ENCODE measurements at regions not wholly inside any gene's neighbourhood (a gene's known extent, or its start where the extent isn't known, plus 50 kb on each side); places are given as distances from the start of the nearest gene placed in this dataset.

GRCh38 chr2:2662037-2662846, 331.2 kb upstream of the MYT1L start:
- H3K36me3 Mint-ChIP-seq (ENCODE audit: low read depth) = no peaks in the 10 kb centered on the region
- H3K27me3 Mint-ChIP-seq (ENCODE audit: low read depth) = no peaks in the 10 kb centered on the region
- TF ChIP-seq, protein P1, sequence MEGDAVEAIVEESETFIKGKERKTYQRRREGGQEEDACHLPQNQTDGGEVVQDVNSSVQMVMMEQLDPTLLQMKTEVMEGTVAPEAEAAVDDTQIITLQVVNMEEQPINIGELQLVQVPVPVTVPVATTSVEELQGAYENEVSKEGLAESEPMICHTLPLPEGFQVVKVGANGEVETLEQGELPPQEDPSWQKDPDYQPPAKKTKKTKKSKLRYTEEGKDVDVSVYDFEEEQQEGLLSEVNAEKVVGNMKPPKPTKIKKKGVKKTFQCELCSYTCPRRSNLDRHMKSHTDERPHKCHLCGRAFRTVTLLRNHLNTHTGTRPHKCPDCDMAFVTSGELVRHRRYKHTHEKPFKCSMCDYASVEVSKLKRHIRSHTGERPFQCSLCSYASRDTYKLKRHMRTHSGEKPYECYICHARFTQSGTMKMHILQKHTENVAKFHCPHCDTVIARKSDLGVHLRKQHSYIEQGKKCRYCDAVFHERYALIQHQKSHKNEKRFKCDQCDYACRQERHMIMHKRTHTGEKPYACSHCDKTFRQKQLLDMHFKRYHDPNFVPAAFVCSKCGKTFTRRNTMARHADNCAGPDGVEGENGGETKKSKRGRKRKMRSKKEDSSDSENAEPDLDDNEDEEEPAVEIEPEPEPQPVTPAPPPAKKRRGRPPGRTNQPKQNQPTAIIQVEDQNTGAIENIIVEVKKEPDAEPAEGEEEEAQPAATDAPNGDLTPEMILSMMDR (conservative IDR thresholded peaks at IDR 0.05) = no peak
- H3K4me3 Mint-ChIP-seq = no peak overlapping the region
- peaks cover 4% of the 10 kb centered on the region for H3K4me1 Mint-ChIP-seq
- DNase-seq (ENCODE audit: low read depth, low spot score) = no peak
- H3K9me3 Mint-ChIP-seq = no peaks in the 10 kb centered on the region
- H3K27ac Mint-ChIP-seq (ENCODE audit: unreplicated experiment) = no peak overlapping the region

DNA sequence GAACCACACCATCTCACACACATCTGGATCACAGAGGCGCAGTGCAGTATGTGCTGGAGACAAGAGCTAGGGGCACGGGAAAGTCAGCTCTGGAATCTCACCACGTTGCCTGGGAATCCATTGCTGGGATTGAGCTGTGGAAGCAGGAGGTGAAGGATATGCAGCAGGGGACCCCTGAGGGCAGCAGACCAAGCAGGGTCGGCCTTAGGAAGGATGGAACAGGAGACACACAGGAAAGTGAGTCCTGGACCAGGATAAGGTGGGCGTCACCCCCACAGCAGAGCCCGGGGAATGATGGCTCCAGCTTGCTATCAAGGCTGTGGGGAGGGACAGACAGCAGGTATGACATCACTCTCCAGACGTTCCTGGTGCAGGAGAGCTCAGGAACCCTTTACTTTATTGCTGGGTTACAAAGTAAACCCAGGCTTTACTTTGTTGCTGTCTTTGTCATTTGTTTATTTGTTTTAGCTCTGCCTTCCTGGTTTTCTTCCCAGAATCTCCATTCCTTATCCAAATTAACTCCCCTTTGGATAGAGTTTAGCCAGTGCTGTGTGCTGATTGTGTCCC, 329.8 kb upstream of the MYT1L start:
- TF ChIP-seq, protein P1 (conservative IDR thresholded peaks at IDR 0.05) = no peak
- Mint-ChIP-seq H3K4me3 (no peak overlapping the region), H3K27ac (ENCODE audit: unreplicated experiment) (no peak overlapping the region), H3K27me3 (ENCODE audit: low read depth) (no peaks in the 10 kb centered on the region), H3K9me3 (no peaks in the 10 kb centered on the region), H3K36me3 (ENCODE audit: low read depth) (no peaks in the 10 kb centered on the region), H3K4me1 (peaks cover 17% of the 10 kb centered on the region)
- DNase-seq (ENCODE audit: low read depth, low spot score) = no peak

DNA sequence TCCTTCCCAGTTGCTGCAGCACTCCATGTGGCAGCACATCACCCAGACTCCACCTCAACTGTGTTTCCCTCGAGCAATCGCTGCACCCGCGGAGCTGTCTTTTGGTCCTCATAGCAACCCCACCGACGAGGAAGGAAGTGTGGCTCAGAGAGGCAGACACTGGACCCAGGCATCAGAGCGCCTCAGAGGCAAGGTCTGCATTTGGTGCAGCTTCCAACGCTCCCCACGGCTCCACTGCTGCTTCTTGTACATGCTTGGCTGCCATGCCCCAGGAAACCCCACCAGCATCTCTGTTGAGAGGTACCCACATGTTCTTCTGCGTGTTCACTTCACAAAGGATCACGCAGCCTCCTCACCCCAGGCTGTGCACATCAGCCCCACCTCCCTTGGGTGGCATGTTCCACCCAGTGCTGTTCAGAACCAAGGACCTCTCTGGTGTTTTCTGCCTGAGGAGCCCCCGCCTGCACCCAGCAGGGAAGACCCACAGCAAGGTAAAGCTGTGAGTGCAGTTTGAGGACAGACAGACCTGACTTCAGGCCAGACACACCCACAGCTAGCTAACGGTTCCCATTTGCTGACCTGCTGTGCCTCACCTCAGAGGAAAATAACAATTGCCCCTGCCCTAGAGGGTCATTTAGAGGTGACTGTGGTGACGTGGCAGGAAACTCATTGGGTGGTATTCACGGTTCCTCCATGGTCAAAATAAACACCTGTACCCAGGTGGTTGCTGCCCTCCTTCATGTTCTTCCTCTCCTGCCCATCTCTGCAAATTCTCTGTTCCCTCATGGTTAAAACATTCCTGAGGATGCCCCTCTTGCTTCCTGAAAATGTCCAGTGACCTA, 326.3 kb upstream of the MYT1L start:
- Mint-ChIP-seq H3K36me3 (ENCODE audit: low read depth) (no peaks in the 10 kb centered on the region), H3K27me3 (ENCODE audit: low read depth) (peaks cover 3% of the 10 kb centered on the region), H3K4me3 (no peak overlapping the region), H3K9me3 (no peaks in the 10 kb centered on the region), H3K27ac (ENCODE audit: unreplicated experiment) (no peak overlapping the region), H3K4me1 (peaks cover 24% of the 10 kb centered on the region)
- TF ChIP-seq, protein P1 (conservative IDR thresholded peaks at IDR 0.05) = no peak
- DNase-seq (ENCODE audit: low read depth, low spot score) = no peak

GRCh38 chr2:2656115-2657011, 325.3 kb upstream of the MYT1L start:
- no peak overlapping the region for H3K27ac Mint-ChIP-seq (ENCODE audit: unreplicated experiment)
- H3K27me3 Mint-ChIP-seq (ENCODE audit: low read depth) = peaks cover 3% of the 10 kb centered on the region
- peak; percentile 23 for DNase-seq (ENCODE audit: low read depth, low spot score)

More at GRCh38 chr2:2656115-2657011, 325.3 kb upstream of the MYT1L start:
- H3K4me1 Mint-ChIP-seq = peaks cover 24% of the 10 kb centered on the region
- no peak overlapping the region for H3K4me3 Mint-ChIP-seq
- TF ChIP-seq, protein P1 (conservative IDR thresholded peaks at IDR 0.05) = no peak
- H3K9me3 Mint-ChIP-seq = no peaks in the 10 kb centered on the region
- no peaks in the 10 kb centered on the region for H3K36me3 Mint-ChIP-seq (ENCODE audit: low read depth)
